ENCODE measurements at regions not wholly inside any gene's neighbourhood (a gene's known extent, or its start where the extent isn't known, plus 50 kb on each side); places are given as distances from the start of the nearest gene placed in this dataset.

DNA sequence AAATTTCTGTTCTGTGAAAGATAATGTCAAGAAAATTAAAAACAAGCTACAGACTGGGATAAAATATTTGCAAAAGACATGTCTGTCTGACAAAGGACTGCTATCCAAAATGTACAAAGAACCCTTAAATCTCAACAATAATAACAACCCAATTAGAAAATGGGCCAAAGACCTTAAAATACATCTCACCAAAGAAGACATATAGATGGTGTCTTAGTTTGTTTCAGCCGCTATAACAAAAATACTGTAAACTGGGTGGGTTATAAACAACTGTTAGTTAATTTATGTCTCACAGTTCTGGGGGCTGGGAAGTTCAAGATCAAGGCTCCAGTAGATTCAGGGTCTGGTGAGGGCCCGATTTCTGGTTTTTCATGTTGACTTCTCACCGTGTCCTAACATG lies 106.2 kb upstream of the AGTR1 start:
- TF ChIP-seq ZNF384 (IDR thresholded peaks at IDR 0.05): no peak
- TF ChIP-seq L3MBTL2 (conservative IDR thresholded peaks at IDR 0.05): no peak
- no peak for TF ChIP-seq SP1 (IDR thresholded peaks at IDR 0.05)
- TF ChIP-seq FOXM1 (IDR thresholded peaks at IDR 0.05; ENCODE audit: borderline replicate concordance): no peak
- TF ChIP-seq BHLHE40 (IDR thresholded peaks at IDR 0.05; ENCODE audit: borderline replicate concordance): no peak
- TF ChIP-seq CTBP1 (IDR thresholded peaks at IDR 0.05; ENCODE audit: borderline replicate concordance): no peak
- no peak for TF ChIP-seq TARDBP (IDR thresholded peaks at IDR 0.05)
- TF ChIP-seq ARNT (IDR thresholded peaks at IDR 0.05): no peak
- no peak for TF ChIP-seq SUZ12 (IDR thresholded peaks at IDR 0.05)

Measured in HEK293T (cell line).